Epidermal melanocyte (primary cell): ENCODE measurements at regions not wholly inside any gene's neighbourhood (a gene's known extent, or its start where the extent isn't known, plus 50 kb on each side); places are given as distances from the start of the nearest gene placed in this dataset.

Experiments used
- DNase-seq: peaks from one replicate; pipeline ENCODE4 v3.0.0; 2011; ENCODE audit warnings: low spot score; ENCODE audit not compliant: insufficient read length

GRCh38 chr5:53219174-53219573 lies 109.6 kb upstream of the MOCS2 start:
- DNase-seq: no peak

GRCh38 chr5:53219610-53220009 lies 110.1 kb upstream of the MOCS2 start:
- no peak for DNase-seq

GRCh38 chr5:53233645-53234405 lies 124.3 kb upstream of the MOCS2 start:
- DNase-seq: no peak

GRCh38 chr5:53236683-53237082 lies 127.1 kb upstream of the MOCS2 start:
- DNase-seq: no peak

GRCh38 chr5:53237876-53238275 lies 128.3 kb upstream of the MOCS2 start:
- no peak for DNase-seq

GRCh38 chr5:53239301-53239990 lies 129.9 kb upstream of the MOCS2 start:
- DNase-seq: no peak

GRCh38 chr5:53240661-53241060 lies 131.1 kb upstream of the MOCS2 start:
- DNase-seq: no peak

- DNase-seq: no peak
Observed at GRCh38 chr5:53241572-53241971, 132.0 kb upstream of the MOCS2 start.

- no peak for DNase-seq
Observed at GRCh38 chr5:53243403-53243802, 133.8 kb upstream of the MOCS2 start.

- peak; percentile 29 for DNase-seq
Observed at GRCh38 chr5:53246042-53246836, 136.7 kb upstream of the MOCS2 start.

- DNase-seq: no peak
Observed at GRCh38 chr5:53249529-53250200, 140.1 kb upstream of the MOCS2 start.

GRCh38 chr5:53250201-53250550 lies 140.6 kb upstream of the MOCS2 start:
- DNase-seq: no peak

- DNase-seq: no peak
Observed at GRCh38 chr5:53253421-53253871, 143.9 kb upstream of the MOCS2 start.

- DNase-seq: no peak
Observed at GRCh38 chr5:53256746-53257145, 147.2 kb upstream of the MOCS2 start.

GRCh38 chr5:53257806-53258373 lies 148.3 kb upstream of the MOCS2 start:
- no peak for DNase-seq

- DNase-seq: no peak
Observed at GRCh38 chr5:53259176-53259575, 149.6 kb upstream of the MOCS2 start.

- no peak for DNase-seq
Observed at GRCh38 chr5:53260446-53260845, 150.9 kb upstream of the MOCS2 start.

GRCh38 chr5:53261245-53261644 lies 151.7 kb upstream of the MOCS2 start:
- DNase-seq: no peak

GRCh38 chr5:53262348-53262970 lies 152.9 kb upstream of the MOCS2 start:
- DNase-seq: no peak

GRCh38 chr5:53263151-53263550 lies 153.6 kb upstream of the MOCS2 start:
- DNase-seq: no peak

- DNase-seq: no peak
Observed at GRCh38 chr5:53265043-53265442, 155.5 kb upstream of the MOCS2 start.
